Ovary (tissue), 7 donors: ENCODE measurements at regions not wholly inside any gene's neighbourhood (a gene's known extent, or its start where the extent isn't known, plus 50 kb on each side); places are given as distances from the start of the nearest gene placed in this dataset.

Source experiments
- DNase-seq, 5 donors: peaks; one replicate each; pipeline ENCODE4 v3.0.0-alpha.2; 2019 to 2020
- H3K27ac ChIP-seq, 2 donors: fragments of 200-600 bp; one replicate each; pipeline versions ENCODE4 v1.5.1 to v1.8.0; 2019 to 2022
- H3K27me3 ChIP-seq: fragments of 200-600 bp; one replicate; pipeline ENCODE4 v1.8.0; 2022
- H3K36me3 ChIP-seq: fragments of 200-600 bp; sonication (generic); one replicate; pipeline ENCODE4 v1.5.1; 2019
- H3K4me1 ChIP-seq: one replicate; pipeline ENCODE4 v1.8.1; 2013; ENCODE audit warnings: mild to moderate bottlenecking, moderate library complexity; ENCODE audit not compliant: insufficient read depth
- H3K4me3 ChIP-seq: fragments of 200-600 bp; sonication (generic); one replicate; pipeline ENCODE4 v1.5.1; 2017
- H3K9me3 ChIP-seq, 2 donors: fragments of 200-600 bp in 1 of 2; sonication (generic) in 1 of 2; one replicate each; pipeline versions ENCODE4 v1.5.1 to v1.8.1; 2013 to 2019; ENCODE audit warnings: mild to moderate bottlenecking in 1 of 2, moderate library complexity in 1 of 2
- EP300 ChIP-seq: sonication (generic); formaldehyde crosslinking; IDR thresholded peaks from one replicate; pipeline ENCODE4 v1.6.1; 2017; ENCODE audit warnings: antibody characterized with exemption
- POLR2A ChIP-seq: fragments of 450-650 bp; IDR thresholded peaks from one replicate; pipeline ENCODE4 v1.6.1; 2017; ENCODE audit warnings: antibody characterized with exemption, mild to moderate bottlenecking, moderate library complexity
- WGBS, 3 donors: extraction: QIAGEN DNeasy Blood & Tissue Kit in 1 of 3; methylation state at CpG; one replicate each; pipeline versions ENCODE4 v1.1.5 to v1.1.7; 2013 to 2017; 5-methylcytosine and 5-hydroxymethylcytosine counted together
- intact Hi-C, 4 donors: fragments of 100-400 bp; cut with DNase I; formaldehyde crosslinking; loops; one replicate each; pipeline versions ENCODE4 v1.11.0 to v1.15.1; 2022 to 2023
- TF ChIP-seq, protein P1 (sequence below), 3 donors: fragments of 450-650 bp in 2 of 3; fragments of 200-600 bp in 1 of 3; IDR thresholded peaks; one replicate each; pipeline versions ENCODE4 v1.5.1 to v1.8.0; 2016 to 2022; ENCODE audit warnings: antibody characterized with exemption in 3 of 3, mild to moderate bottlenecking in 1 of 3
- donor health status: DM: no; HTN: no; CAD: no; lungs with moderate emphysema.
- donor health status: DM: no; HTN: no; CAD: no.
- donor health status: Bipolar disorder and iron deficiency.
- donor health status: DM: no; HTN: no; CAD: no.
- donor health status: DM: yes; HTN: yes; CAD: no.

DNA sequence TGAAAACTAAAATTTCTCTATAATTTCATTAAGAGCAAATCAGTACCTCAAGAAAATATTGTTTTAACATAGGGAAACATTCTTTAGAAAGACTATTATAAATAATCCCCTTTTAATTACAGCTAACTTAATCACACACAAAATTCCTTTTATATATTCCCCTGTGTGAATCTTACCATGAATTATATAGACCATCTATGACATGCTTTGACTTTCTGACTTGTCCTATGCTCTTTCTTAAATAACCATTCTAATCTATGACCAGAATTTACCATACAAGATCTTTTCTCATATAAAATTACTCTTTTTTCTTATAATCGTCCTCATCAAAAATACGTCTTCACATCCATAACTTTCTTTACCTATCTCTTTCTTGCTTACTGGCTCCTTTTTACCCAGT lies 824.2 kb upstream of the FAM98A start:
- Histone ChIP-seq H3K4me3 (no peak overlapping the region), H3K36me3 (no peaks in the 10 kb centered on the region), H3K27me3 (no peaks in the 10 kb centered on the region), H3K9me3 (no peaks in the 10 kb centered on the region), H3K4me1 (no peaks in the 10 kb centered on the region), H3K27ac (no peak overlapping the region)
- 95 to 100% (median 98%) methylated on average over 2 of the region's 2 CpGs for WGBS, 3 donors
- DNase-seq = no peak
- no peak for TF ChIP-seq EP300
- TF ChIP-seq, protein P1, sequence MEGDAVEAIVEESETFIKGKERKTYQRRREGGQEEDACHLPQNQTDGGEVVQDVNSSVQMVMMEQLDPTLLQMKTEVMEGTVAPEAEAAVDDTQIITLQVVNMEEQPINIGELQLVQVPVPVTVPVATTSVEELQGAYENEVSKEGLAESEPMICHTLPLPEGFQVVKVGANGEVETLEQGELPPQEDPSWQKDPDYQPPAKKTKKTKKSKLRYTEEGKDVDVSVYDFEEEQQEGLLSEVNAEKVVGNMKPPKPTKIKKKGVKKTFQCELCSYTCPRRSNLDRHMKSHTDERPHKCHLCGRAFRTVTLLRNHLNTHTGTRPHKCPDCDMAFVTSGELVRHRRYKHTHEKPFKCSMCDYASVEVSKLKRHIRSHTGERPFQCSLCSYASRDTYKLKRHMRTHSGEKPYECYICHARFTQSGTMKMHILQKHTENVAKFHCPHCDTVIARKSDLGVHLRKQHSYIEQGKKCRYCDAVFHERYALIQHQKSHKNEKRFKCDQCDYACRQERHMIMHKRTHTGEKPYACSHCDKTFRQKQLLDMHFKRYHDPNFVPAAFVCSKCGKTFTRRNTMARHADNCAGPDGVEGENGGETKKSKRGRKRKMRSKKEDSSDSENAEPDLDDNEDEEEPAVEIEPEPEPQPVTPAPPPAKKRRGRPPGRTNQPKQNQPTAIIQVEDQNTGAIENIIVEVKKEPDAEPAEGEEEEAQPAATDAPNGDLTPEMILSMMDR (IDR thresholded peaks at IDR 0.05) = no peak
- no peak for TF ChIP-seq POLR2A
- intact Hi-C loops = loop anchor here in 1 of 4 donors (10.0 kb wide), 1 partner anchor 232 kb away; no protein-coding TSS in a partner anchor

DNA sequence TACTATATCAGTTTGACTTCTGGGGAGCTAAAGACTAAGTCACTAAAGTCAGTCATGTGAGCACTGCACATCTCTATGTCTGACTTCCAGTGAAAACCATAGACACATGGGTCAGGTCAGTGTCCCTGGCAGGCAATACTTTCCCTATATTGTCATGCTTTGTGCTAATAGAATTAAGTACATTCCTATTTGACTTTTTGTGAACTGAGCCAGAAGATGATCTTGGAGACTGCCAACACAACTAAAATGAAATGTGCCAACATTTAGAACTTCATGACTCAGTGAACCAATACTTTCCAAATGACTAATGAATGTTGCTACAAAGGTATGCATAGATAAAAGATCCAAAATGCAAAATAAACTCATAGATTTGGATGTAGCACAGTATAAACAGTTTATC lies 820.8 kb upstream of the FAM98A start:
- intact Hi-C loops = loop anchor here in 1 of 4 donors (10.0 kb wide), 1 partner anchor 235 kb away; no protein-coding TSS in a partner anchor
- H3K27me3 ChIP-seq = no peaks in the 10 kb centered on the region
- no peak overlapping the region for H3K27ac ChIP-seq
- H3K36me3 ChIP-seq = no peaks in the 10 kb centered on the region
- no peak for DNase-seq
- no peaks in the 10 kb centered on the region for H3K4me1 ChIP-seq
- TF ChIP-seq EP300 (no peak), POLR2A (no peak)
- TF ChIP-seq, protein P1 (IDR thresholded peaks at IDR 0.05) = no peak
- no peak overlapping the region for H3K4me3 ChIP-seq
- H3K9me3 ChIP-seq = no peaks in the 10 kb centered on the region

DNA sequence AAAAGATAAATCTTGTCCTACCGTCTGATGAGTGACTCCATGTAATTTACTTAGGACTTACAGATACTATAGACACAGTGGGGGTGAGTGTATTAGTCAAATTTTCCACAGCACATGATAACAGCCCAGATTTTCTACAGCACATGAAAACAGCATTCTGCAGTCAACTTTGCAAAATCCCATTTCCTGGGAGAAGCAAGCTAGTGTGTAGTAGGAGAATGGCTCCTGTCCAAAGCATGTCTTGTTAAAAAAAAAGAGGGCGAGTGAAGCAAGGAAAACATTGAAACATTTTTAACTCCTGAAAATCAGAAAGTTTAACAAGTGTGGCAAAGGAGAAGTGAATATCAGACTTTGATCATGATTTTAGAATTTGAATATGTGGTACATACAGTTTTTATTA lies 817.8 kb upstream of the FAM98A start:
- no peak for DNase-seq
- 21 to 27% (median 25%) methylated on average over 2 of the region's 2 CpGs for WGBS, 3 donors
- Histone ChIP-seq H3K27me3 (no peaks in the 10 kb centered on the region), H3K4me3 (no peak overlapping the region), H3K36me3 (no peaks in the 10 kb centered on the region), H3K27ac (no peak overlapping the region), H3K9me3 (no peaks in the 10 kb centered on the region), H3K4me1 (no peaks in the 10 kb centered on the region)
- TF ChIP-seq, protein P1 (IDR thresholded peaks at IDR 0.05) = no peak
- no peak for TF ChIP-seq EP300
- no peak for TF ChIP-seq POLR2A
- intact Hi-C loops = no loop called here

DNA sequence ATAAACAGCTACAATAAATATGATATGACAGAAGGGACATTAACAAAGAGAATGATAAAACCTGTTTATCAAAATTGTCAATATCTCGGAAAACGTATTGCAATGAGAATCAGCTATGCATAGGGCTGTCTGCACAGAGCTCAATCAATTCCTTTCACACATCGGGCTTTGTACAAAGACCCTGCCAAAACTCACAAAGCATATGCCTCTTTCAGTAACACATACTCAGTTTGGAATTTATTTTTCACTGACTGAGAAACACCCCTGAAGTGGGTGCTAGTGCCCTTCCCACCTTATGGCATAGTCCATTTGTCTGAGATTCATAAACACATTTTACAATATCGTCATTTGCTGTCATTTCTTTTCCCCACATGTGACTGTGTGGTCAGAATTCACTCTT lies 815.8 kb upstream of the FAM98A start:
- Histone ChIP-seq H3K36me3 (no peaks in the 10 kb centered on the region), H3K9me3 (no peaks in the 10 kb centered on the region), H3K27me3 (no peaks in the 10 kb centered on the region), H3K27ac (no peak overlapping the region), H3K4me3 (no peak overlapping the region), H3K4me1 (no peaks in the 10 kb centered on the region)
- TF ChIP-seq, protein P1 (IDR thresholded peaks at IDR 0.05) = no peak
- no peak for TF ChIP-seq EP300
- WGBS, 3 donors = 78 to 86% (median 83%) methylated on average over 4 of the region's 4 CpGs
- no peak for DNase-seq
- intact Hi-C loops = no loop called here

DNA sequence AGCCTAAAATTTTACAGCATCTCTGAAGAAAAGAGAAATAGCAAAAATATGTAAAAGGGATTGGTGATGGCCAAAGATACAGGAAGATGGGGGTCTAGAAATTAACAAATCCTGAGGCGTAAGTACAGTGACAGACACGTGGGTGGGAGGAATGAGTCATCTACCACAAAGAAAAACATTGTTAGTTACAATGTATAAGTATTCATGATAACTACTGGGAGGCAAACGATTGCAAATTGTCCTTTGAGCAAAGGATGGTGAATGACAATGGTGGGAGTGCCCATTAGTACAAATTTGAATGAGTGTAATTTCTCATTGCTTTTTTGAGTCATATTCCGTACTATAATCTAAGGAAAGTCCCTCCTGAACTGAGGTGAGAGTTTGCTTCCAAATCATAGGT lies 809.0 kb upstream of the FAM98A start:
- Histone ChIP-seq H3K4me1 (no peaks in the 10 kb centered on the region), H3K36me3 (no peaks in the 10 kb centered on the region), H3K27me3 (no peaks in the 10 kb centered on the region), H3K9me3 (no peaks in the 10 kb centered on the region), H3K27ac (no peak overlapping the region), H3K4me3 (no peak overlapping the region)
- intact Hi-C loops = no loop called here
- DNase-seq = no peak
- TF ChIP-seq EP300 (no peak), POLR2A (no peak)
- TF ChIP-seq, protein P1 (IDR thresholded peaks at IDR 0.05) = no peak
- 58 to 70% (median 65%) methylated on average over 4 of the region's 4 CpGs for WGBS, 3 donors
